ENCODE measurements at regions not wholly inside any gene's neighbourhood (a gene's known extent, or its start where the extent isn't known, plus 50 kb on each side); places are given as distances from the start of the nearest gene placed in this dataset.

- in situ Hi-C loops (cut with HindIII; ENCODE audit: low sequenced_read_pairs): no loop called here
Measured at GRCh38 chr13:84553227-84553626, 671.0 kb upstream of the SLITRK1 start.

GRCh38 chr13:84543962-84544361 is 661.7 kb upstream of the SLITRK1 start:
- in situ Hi-C loops (cut with HindIII; ENCODE audit: low sequenced_read_pairs): no loop called here
- DNase-seq (ENCODE audit: low spot score): no peak

More at GRCh38 chr13:84553227-84553626, 671.0 kb upstream of the SLITRK1 start:
- DNase-seq (ENCODE audit: low spot score): no peak

GRCh38 chr13:84542348-84542747 is 660.1 kb upstream of the SLITRK1 start:
- no peak for DNase-seq (ENCODE audit: low spot score)
- in situ Hi-C loops (cut with HindIII; ENCODE audit: low sequenced_read_pairs): no loop called here

GRCh38 chr13:84536906-84537305 is 654.6 kb upstream of the SLITRK1 start:
- no peak for DNase-seq (ENCODE audit: low spot score)
- in situ Hi-C loops (cut with HindIII; ENCODE audit: low sequenced_read_pairs): no loop called here

- in situ Hi-C loops (cut with HindIII; ENCODE audit: low sequenced_read_pairs): no loop called here
- DNase-seq (ENCODE audit: low spot score): no peak
Measured at GRCh38 chr13:84528408-84529070, 646.3 kb upstream of the SLITRK1 start.

GRCh38 chr13:84525865-84526264 is 643.6 kb upstream of the SLITRK1 start:
- DNase-seq (ENCODE audit: low spot score): no peak
- in situ Hi-C loops (cut with HindIII; ENCODE audit: low sequenced_read_pairs): no loop called here

- in situ Hi-C loops (cut with HindIII; ENCODE audit: low sequenced_read_pairs): no loop called here
- no peak for DNase-seq (ENCODE audit: low spot score)
Measured at GRCh38 chr13:84524586-84524985, 642.3 kb upstream of the SLITRK1 start.

GRCh38 chr13:84500016-84500415 is 617.7 kb upstream of the SLITRK1 start:
- DNase-seq (ENCODE audit: low spot score): no peak
- in situ Hi-C loops (cut with HindIII; ENCODE audit: low sequenced_read_pairs): no loop called here

GRCh38 chr13:84497613-84498012 is 615.3 kb upstream of the SLITRK1 start:
- in situ Hi-C loops (cut with HindIII; ENCODE audit: low sequenced_read_pairs): no loop called here
- DNase-seq (ENCODE audit: low spot score): no peak

- in situ Hi-C loops (cut with HindIII; ENCODE audit: low sequenced_read_pairs): no loop called here
- DNase-seq (ENCODE audit: low spot score): no peak
Measured at GRCh38 chr13:84491952-84492351, 609.7 kb upstream of the SLITRK1 start.

GRCh38 chr13:84487752-84488151 is 605.5 kb upstream of the SLITRK1 start:
- DNase-seq (ENCODE audit: low spot score): no peak
- in situ Hi-C loops (cut with HindIII; ENCODE audit: low sequenced_read_pairs): no loop called here

GRCh38 chr13:84481958-84482357 is 599.7 kb upstream of the SLITRK1 start:
- DNase-seq (ENCODE audit: low spot score): no peak
- in situ Hi-C loops (cut with HindIII; ENCODE audit: low sequenced_read_pairs): no loop called here

- in situ Hi-C loops (cut with HindIII; ENCODE audit: low sequenced_read_pairs): no loop called here
- DNase-seq (ENCODE audit: low spot score): no peak
Measured at GRCh38 chr13:84479656-84480055, 597.4 kb upstream of the SLITRK1 start.

- DNase-seq (ENCODE audit: low spot score): no peak
- in situ Hi-C loops (cut with HindIII; ENCODE audit: low sequenced_read_pairs): no loop called here
Measured at GRCh38 chr13:84470528-84470927, 588.3 kb upstream of the SLITRK1 start.

GRCh38 chr13:84466461-84466860 is 584.2 kb upstream of the SLITRK1 start:
- in situ Hi-C loops (cut with HindIII; ENCODE audit: low sequenced_read_pairs): no loop called here
- DNase-seq (ENCODE audit: low spot score): no peak

GRCh38 chr13:84460989-84461388 is 578.7 kb upstream of the SLITRK1 start:
- in situ Hi-C loops (cut with HindIII; ENCODE audit: low sequenced_read_pairs): no loop called here
- DNase-seq (ENCODE audit: low spot score): no peak

GRCh38 chr13:84455143-84455905 is 573.0 kb upstream of the SLITRK1 start:
- DNase-seq (ENCODE audit: low spot score): no peak

GRCh38 chr13:84447640-84447978 is 565.3 kb upstream of the SLITRK1 start:
- in situ Hi-C loops (cut with HindIII; ENCODE audit: low sequenced_read_pairs): no loop called here
- DNase-seq (ENCODE audit: low spot score): no peak

More at GRCh38 chr13:84455143-84455905, 573.0 kb upstream of the SLITRK1 start:
- in situ Hi-C loops (cut with HindIII; ENCODE audit: low sequenced_read_pairs): no loop called here

GRCh38 chr13:84446972-84447639 is 564.8 kb upstream of the SLITRK1 start:
- DNase-seq (ENCODE audit: low spot score): no peak
- in situ Hi-C loops (cut with HindIII; ENCODE audit: low sequenced_read_pairs): no loop called here

- in situ Hi-C loops (cut with HindIII; ENCODE audit: low sequenced_read_pairs): no loop called here
- no peak for DNase-seq (ENCODE audit: low spot score)
Measured at GRCh38 chr13:84445776-84446175, 563.5 kb upstream of the SLITRK1 start.

All from G401 (cell line).